WTC11 (cell line): ENCODE measurements at regions not wholly inside any gene's neighbourhood (a gene's known extent, or its start where the extent isn't known, plus 50 kb on each side); places are given as distances from the start of the nearest gene placed in this dataset.

Experiments
- ATAC-seq: fragments of 200-7000 bp; cut with Tn5 transposase; 2 replicates; pipeline ENCODE4 v1.10.0; 2021; ENCODE audit warnings: mild to moderate bottlenecking, moderate library complexity
- CTCF ChIA-PET: fragments of 300-600 bp; sonication (Branson Sonifier 250); formaldehyde crosslinking; loops from one replicate; lab custom pipeline; 2021; ENCODE audit warnings: antibody characterized with exemption; lab: Charles Lee
- POLR2A ChIA-PET: fragments of 350-600 bp; sonication (Branson Sonifier 250); formaldehyde crosslinking; loops from one replicate; lab custom pipeline; 2021; ENCODE audit warnings: antibody characterized with exemption; lab: Charles Lee
- DNase-seq: peaks from one replicate; pipeline ENCODE4 v3.0.0; 2021; ENCODE audit warnings: low spot score
- H3K27ac Mint-ChIP-seq: 2 replicates; pipeline ENCODE4 v1.8.0; 2021; ENCODE audit warnings: mixed read lengths
- H3K27me3 Mint-ChIP-seq: 2 replicates; pipeline ENCODE4 v1.8.0; 2021; ENCODE audit warnings: low read depth, mild to moderate bottlenecking, moderate library complexity, mixed read lengths
- H3K36me3 Mint-ChIP-seq: 2 replicates; pipeline ENCODE4 v1.8.0; 2021; ENCODE audit warnings: mixed read lengths
- H3K4me1 Mint-ChIP-seq: 2 replicates; pipeline ENCODE4 v1.8.0; 2022; ENCODE audit warnings: mixed read lengths
- H3K4me3 Mint-ChIP-seq: 2 replicates; pipeline ENCODE4 v1.8.0; 2021; ENCODE audit warnings: mild to moderate bottlenecking, moderate library complexity, mixed read lengths
- H3K9me3 Mint-ChIP-seq: 2 replicates; pipeline ENCODE4 v1.8.0; 2021; ENCODE audit warnings: mixed read lengths
- ARID4B ChIP-seq: sonication (generic); formaldehyde crosslinking; IDR thresholded peaks from 2 replicates; pipeline ENCODE4 v1.8.0; 2023; ENCODE audit warnings: missing genetic modification reagents, mild to moderate bottlenecking, borderline replicate concordance
- CBFB ChIP-seq: sonication (generic); formaldehyde crosslinking; IDR thresholded peaks from 2 replicates; pipeline ENCODE4 v1.8.1; 2022; ENCODE audit warnings: mild to moderate bottlenecking, low read depth, missing genetic modification reagents
- ELF4 ChIP-seq: sonication (generic); formaldehyde crosslinking; IDR thresholded peaks from 2 replicates; pipeline ENCODE4 v1.8.1; 2022; ENCODE audit warnings: low read depth, mild to moderate bottlenecking, moderate library complexity, missing genetic modification reagents
- ESRRA ChIP-seq: sonication (generic); formaldehyde crosslinking; IDR thresholded peaks from 2 replicates; pipeline ENCODE4 v1.8.1; 2022; ENCODE audit warnings: mild to moderate bottlenecking, missing genetic modification reagents, borderline replicate concordance
- JAZF1 ChIP-seq: fragments of 250-450 bp; sonication (Bioruptor Pico); IDR thresholded peaks from 2 replicates; pipeline ENCODE4 v1.9.0; 2021; ENCODE audit warnings: moderate library complexity, mild to moderate bottlenecking, inconsistent platforms
- PRDM15 ChIP-seq: sonication (generic); formaldehyde crosslinking; IDR thresholded peaks from 2 replicates; pipeline ENCODE4 v1.8.0; 2022; ENCODE audit warnings: missing genetic modification reagents
- RORB ChIP-seq: fragments of 250-450 bp; sonication (Bioruptor Pico); IDR thresholded peaks from 2 replicates; pipeline ENCODE4 v1.9.0; 2021; ENCODE audit warnings: mild to moderate bottlenecking
- SOX15 ChIP-seq: fragments of 250-450 bp; sonication (Bioruptor Pico); IDR thresholded peaks from 2 replicates; pipeline ENCODE4 v1.9.0; 2021; ENCODE audit warnings: mild to moderate bottlenecking
- ZNF263 ChIP-seq: sonication (generic); formaldehyde crosslinking; IDR thresholded peaks from 2 replicates; pipeline ENCODE4 v1.8.1; 2022; ENCODE audit warnings: low read depth, mild to moderate bottlenecking, moderate library complexity, missing genetic modification reagents
- ZNF396 ChIP-seq: fragments of 250-450 bp; sonication (Bioruptor Pico); IDR thresholded peaks from 2 replicates; pipeline ENCODE4 v1.8.0; 2021; ENCODE audit warnings: mild to moderate bottlenecking, moderate library complexity, borderline replicate concordance
- ZNF512 ChIP-seq: sonication (generic); formaldehyde crosslinking; IDR thresholded peaks from 2 replicates; pipeline ENCODE4 v1.8.1; 2022; ENCODE audit warnings: missing genetic modification reagents, borderline replicate concordance
- ZNF532 ChIP-seq: fragments of 250-450 bp; sonication (Bioruptor Pico); IDR thresholded peaks from 2 replicates; pipeline ENCODE4 v1.9.0; 2021; ENCODE audit warnings: mild to moderate bottlenecking, borderline replicate concordance
- ZNF671 ChIP-seq: fragments of 250-450 bp; sonication (Bioruptor Pico); IDR thresholded peaks from 2 replicates; pipeline ENCODE4 v1.8.0; 2021; ENCODE audit warnings: mild to moderate bottlenecking
- TF ChIP-seq, protein P1 (sequence below): fragments of 200-600 bp; IDR thresholded peaks from 2 replicates; pipeline ENCODE4 v1.8.0; 2022; ENCODE audit warnings: antibody characterized with exemption
- TF ChIP-seq, protein P2 (sequence below): fragments of 250-450 bp; sonication (Bioruptor Pico); IDR thresholded peaks from 2 replicates; pipeline ENCODE4 v2.1.2; 2022; ENCODE audit warnings: mild to moderate bottlenecking, moderate library complexity
- TF ChIP-seq, protein P3 (sequence below): fragments of 250-450 bp; sonication (Bioruptor Pico); IDR thresholded peaks from 2 replicates; pipeline ENCODE4 v1.9.0; 2021; ENCODE audit warnings: moderate library complexity, mild to moderate bottlenecking, inconsistent platforms, borderline replicate concordance
- TF ChIP-seq, protein P4 (sequence below): sonication (generic); formaldehyde crosslinking; conservative IDR thresholded peaks from 2 replicates; pipeline ENCODE4 v1.8.1; 2022; ENCODE audit warnings: mild to moderate bottlenecking, missing genetic modification reagents

- TF ChIP-seq ESRRA (no peak), ARID4B (CRISPR knock-in tag) (no peak), SOX15 (no peak), ZNF263 (CRISPR knock-in tag) (no peak), PRDM15 (CRISPR knock-in tag) (no peak), RORB (CRISPR knock-in tag) (no peak), ZNF671 (no peak), ELF4 (CRISPR knock-in tag) (no peak), JAZF1 (no peak), ZNF396 (no peak), ZNF512 (no peak), ZNF532 (CRISPR knock-in tag) (no peak), CBFB (CRISPR knock-in tag) (no peak)
- TF ChIP-seq, protein P1, sequence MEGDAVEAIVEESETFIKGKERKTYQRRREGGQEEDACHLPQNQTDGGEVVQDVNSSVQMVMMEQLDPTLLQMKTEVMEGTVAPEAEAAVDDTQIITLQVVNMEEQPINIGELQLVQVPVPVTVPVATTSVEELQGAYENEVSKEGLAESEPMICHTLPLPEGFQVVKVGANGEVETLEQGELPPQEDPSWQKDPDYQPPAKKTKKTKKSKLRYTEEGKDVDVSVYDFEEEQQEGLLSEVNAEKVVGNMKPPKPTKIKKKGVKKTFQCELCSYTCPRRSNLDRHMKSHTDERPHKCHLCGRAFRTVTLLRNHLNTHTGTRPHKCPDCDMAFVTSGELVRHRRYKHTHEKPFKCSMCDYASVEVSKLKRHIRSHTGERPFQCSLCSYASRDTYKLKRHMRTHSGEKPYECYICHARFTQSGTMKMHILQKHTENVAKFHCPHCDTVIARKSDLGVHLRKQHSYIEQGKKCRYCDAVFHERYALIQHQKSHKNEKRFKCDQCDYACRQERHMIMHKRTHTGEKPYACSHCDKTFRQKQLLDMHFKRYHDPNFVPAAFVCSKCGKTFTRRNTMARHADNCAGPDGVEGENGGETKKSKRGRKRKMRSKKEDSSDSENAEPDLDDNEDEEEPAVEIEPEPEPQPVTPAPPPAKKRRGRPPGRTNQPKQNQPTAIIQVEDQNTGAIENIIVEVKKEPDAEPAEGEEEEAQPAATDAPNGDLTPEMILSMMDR: no peak
- TF ChIP-seq, protein P2, sequence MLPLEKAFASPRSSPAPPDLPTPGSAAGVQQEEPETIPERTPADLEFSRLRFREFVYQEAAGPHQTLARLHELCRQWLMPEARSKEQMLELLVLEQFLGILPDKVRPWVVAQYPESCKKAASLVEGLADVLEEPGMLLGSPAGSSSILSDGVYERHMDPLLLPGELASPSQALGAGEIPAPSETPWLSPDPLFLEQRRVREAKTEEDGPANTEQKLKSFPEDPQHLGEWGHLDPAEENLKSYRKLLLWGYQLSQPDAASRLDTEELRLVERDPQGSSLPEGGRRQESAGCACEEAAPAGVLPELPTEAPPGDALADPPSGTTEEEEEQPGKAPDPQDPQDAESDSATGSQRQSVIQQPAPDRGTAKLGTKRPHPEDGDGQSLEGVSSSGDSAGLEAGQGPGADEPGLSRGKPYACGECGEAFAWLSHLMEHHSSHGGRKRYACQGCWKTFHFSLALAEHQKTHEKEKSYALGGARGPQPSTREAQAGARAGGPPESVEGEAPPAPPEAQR: no peak
- TF ChIP-seq, protein P3, sequence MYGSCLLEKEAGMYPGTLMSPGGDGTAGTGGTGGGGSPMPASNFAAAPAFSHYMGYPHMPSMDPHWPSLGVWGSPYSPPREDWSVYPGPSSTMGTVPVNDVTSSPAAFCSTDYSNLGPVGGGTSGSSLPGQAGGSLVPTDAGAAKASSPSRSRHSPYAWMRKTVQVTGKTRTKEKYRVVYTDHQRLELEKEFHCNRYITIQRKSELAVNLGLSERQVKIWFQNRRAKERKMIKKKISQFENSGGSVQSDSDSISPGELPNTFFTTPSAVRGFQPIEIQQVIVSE: no peak
- TF ChIP-seq, protein P4, sequence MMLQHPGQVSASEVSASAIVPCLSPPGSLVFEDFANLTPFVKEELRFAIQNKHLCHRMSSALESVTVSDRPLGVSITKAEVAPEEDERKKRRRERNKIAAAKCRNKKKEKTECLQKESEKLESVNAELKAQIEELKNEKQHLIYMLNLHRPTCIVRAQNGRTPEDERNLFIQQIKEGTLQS (CRISPR knock-in tag): no peak
- no peaks in the 10 kb centered on the region for H3K36me3 Mint-ChIP-seq
- no peaks in the 10 kb centered on the region for H3K9me3 Mint-ChIP-seq
- DNase-seq (no peak), ATAC-seq (no peak)
- no peak overlapping the region for H3K4me3 Mint-ChIP-seq
- POLR2A ChIA-PET: no interaction called here
- no peaks in the 10 kb centered on the region; the same call in 1 of the 2 replicates for H3K27me3 Mint-ChIP-seq
- CTCF ChIA-PET: no interaction called here
- H3K4me1 Mint-ChIP-seq: no peaks in the 10 kb centered on the region
- H3K27ac Mint-ChIP-seq: no peak overlapping the region
These were observed 348.9 kb upstream of the MARCKS start for GRCh38 chr6:113508249-113508648.
